ENCODE measurements at regions not wholly inside any gene's neighbourhood (a gene's known extent, or its start where the extent isn't known, plus 50 kb on each side); places are given as distances from the start of the nearest gene placed in this dataset.

- no peak for DNase-seq (ENCODE audit: low spot score)
Measured at GRCh38 chrX:78476701-78477100, 149.3 kb upstream of the CYSLTR1 start.

- DNase-seq (ENCODE audit: low spot score) = no peak
Measured at GRCh38 chrX:78456909-78457308, 129.5 kb upstream of the CYSLTR1 start.

GRCh38 chrX:78455901-78456300, 128.5 kb upstream of the CYSLTR1 start:
- DNase-seq (ENCODE audit: low spot score) = no peak

GRCh38 chrX:78452356-78452755, 124.9 kb upstream of the CYSLTR1 start:
- DNase-seq (ENCODE audit: low spot score) = no peak

- DNase-seq (ENCODE audit: low spot score) = no peak
Measured at GRCh38 chrX:78437621-78438020, 110.2 kb upstream of the CYSLTR1 start.

GRCh38 chrX:78429172-78429571, 101.8 kb upstream of the CYSLTR1 start:
- DNase-seq (ENCODE audit: low spot score) = no peak

- no peak for DNase-seq (ENCODE audit: low spot score)
Measured at GRCh38 chrX:78388663-78389062, 61.3 kb upstream of the CYSLTR1 start.

- no peak for DNase-seq (ENCODE audit: low spot score)
Measured at GRCh38 chrX:78387364-78387763, 60.0 kb upstream of the CYSLTR1 start.

- no peak for DNase-seq (ENCODE audit: low spot score)
Measured at GRCh38 chrX:78384486-78384885, 57.1 kb upstream of the CYSLTR1 start.

GRCh38 chrX:78383594-78383993, 56.2 kb upstream of the CYSLTR1 start:
- DNase-seq (ENCODE audit: low spot score) = no peak

GRCh38 chrX:78378476-78379115, 51.2 kb upstream of the CYSLTR1 start:
- no peak for DNase-seq (ENCODE audit: low spot score)
